CD4-positive, alpha-beta T cell treated with Interleukin-10 for 1 hour (primary cell): ENCODE measurements at regions not wholly inside any gene's neighbourhood (a gene's known extent, or its start where the extent isn't known, plus 50 kb on each side); places are given as distances from the start of the nearest gene placed in this dataset.

Experiments
- DNase-seq: peaks from one replicate; pipeline ENCODE4 v3.0.0-alpha.2; 2020

GRCh38 chr1:218686258-218686657 is 341.1 kb downstream of the TGFB2 start:
- no peak for DNase-seq

- DNase-seq = no peak
Observed at GRCh38 chr1:218686761-218687160, 341.6 kb downstream of the TGFB2 start.

- no peak for DNase-seq
Observed at GRCh38 chr1:218692808-218693207, 347.7 kb downstream of the TGFB2 start.

- DNase-seq = no peak
Observed at GRCh38 chr1:218693599-218693998, 348.5 kb downstream of the TGFB2 start.

- DNase-seq = no peak
Observed at GRCh38 chr1:218694085-218694484, 348.9 kb downstream of the TGFB2 start.

- DNase-seq = no peak
Observed at GRCh38 chr1:218694636-218695035, 349.5 kb downstream of the TGFB2 start.

- no peak for DNase-seq
Observed at GRCh38 chr1:218695525-218695924, 350.4 kb downstream of the TGFB2 start.

GRCh38 chr1:218698141-218698540 is 353.0 kb downstream of the TGFB2 start:
- no peak for DNase-seq

- no peak for DNase-seq
Observed at GRCh38 chr1:218699421-218699820, 354.3 kb downstream of the TGFB2 start.

GRCh38 chr1:218699865-218700264 is 354.7 kb downstream of the TGFB2 start:
- no peak for DNase-seq

GRCh38 chr1:218700666-218701065 is 355.5 kb downstream of the TGFB2 start:
- no peak for DNase-seq

GRCh38 chr1:218701131-218701530 is 356.0 kb downstream of the TGFB2 start:
- DNase-seq = no peak

- DNase-seq = no peak
Observed at GRCh38 chr1:218702775-218703174, 357.6 kb downstream of the TGFB2 start.

- DNase-seq = no peak
Observed at GRCh38 chr1:218703836-218704235, 358.7 kb downstream of the TGFB2 start.

- no peak for DNase-seq
Observed at GRCh38 chr1:218705391-218705790, 360.3 kb downstream of the TGFB2 start.

- no peak for DNase-seq
Observed at GRCh38 chr1:218705911-218706893, 361.1 kb downstream of the TGFB2 start.

- DNase-seq = no peak
Observed at GRCh38 chr1:218711001-218711400, 365.9 kb downstream of the TGFB2 start.

GRCh38 chr1:218711884-218712674 is 366.9 kb downstream of the TGFB2 start:
- DNase-seq = no peak

GRCh38 chr1:218712677-218713076 is 367.5 kb downstream of the TGFB2 start:
- no peak for DNase-seq

- no peak for DNase-seq
Observed at GRCh38 chr1:218715961-218716669, 371.0 kb downstream of the TGFB2 start.

- DNase-seq = no peak
Observed at GRCh38 chr1:218717575-218717974, 372.4 kb downstream of the TGFB2 start.

GRCh38 chr1:218718206-218718605 is 373.1 kb downstream of the TGFB2 start:
- DNase-seq = no peak

- DNase-seq = no peak
Observed at GRCh38 chr1:218718977-218719376, 373.8 kb downstream of the TGFB2 start.
